ENCODE measurements at regions not wholly inside any gene's neighbourhood (a gene's known extent, or its start where the extent isn't known, plus 50 kb on each side); places are given as distances from the start of the nearest gene placed in this dataset.
"Not testable (repeated sequence)": the region's sequence is repeated elsewhere in the genome, so short reads cannot be mapped to it uniquely, and the experiment has no call there.

DNA sequence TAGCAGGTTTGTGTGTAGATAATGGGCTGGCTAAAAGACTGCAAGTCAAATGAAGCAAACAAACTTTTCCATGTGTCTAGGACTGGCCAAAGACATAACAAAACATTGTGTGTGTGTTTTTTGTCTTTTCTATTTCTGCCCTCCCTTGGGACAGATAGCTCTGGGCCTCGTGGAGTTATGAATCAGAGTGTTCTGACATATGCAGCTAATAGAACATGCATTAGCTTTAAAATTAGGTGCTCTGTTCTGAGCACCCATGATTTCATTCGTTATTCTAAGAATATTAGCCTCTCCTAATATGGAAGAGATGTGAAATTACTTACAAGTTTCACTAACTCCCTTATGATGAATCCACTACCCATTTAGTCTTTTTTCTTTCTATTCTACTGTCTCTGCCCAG lies 367.3 kb upstream of the PAPPA start:
- Histone ChIP-seq H3K4me3 (ENCODE audit: extremely low read depth, insufficient read depth, low read length, poor library complexity, severe bottlenecking) (no peak overlapping the region), H3K9me3 (ENCODE audit: control insufficient read depth, low read length) (no peaks in the 10 kb centered on the region), H3K36me3 (ENCODE audit: control insufficient read depth, insufficient read depth, low read length) (no peaks in the 10 kb centered on the region), H3K27ac (ENCODE audit: low read depth, low read length, severe bottlenecking) (no peak overlapping the region), H3K4me1 (ENCODE audit: control insufficient read depth, insufficient read depth, low read length, poor library complexity, severe bottlenecking) (no peaks in the 10 kb centered on the region)
- no CpG with 5 or more reads among the region's 2 CpGs for WGBS, 2 experiments (ENCODE audit: insufficient coverage in 2 of 2)

DNA sequence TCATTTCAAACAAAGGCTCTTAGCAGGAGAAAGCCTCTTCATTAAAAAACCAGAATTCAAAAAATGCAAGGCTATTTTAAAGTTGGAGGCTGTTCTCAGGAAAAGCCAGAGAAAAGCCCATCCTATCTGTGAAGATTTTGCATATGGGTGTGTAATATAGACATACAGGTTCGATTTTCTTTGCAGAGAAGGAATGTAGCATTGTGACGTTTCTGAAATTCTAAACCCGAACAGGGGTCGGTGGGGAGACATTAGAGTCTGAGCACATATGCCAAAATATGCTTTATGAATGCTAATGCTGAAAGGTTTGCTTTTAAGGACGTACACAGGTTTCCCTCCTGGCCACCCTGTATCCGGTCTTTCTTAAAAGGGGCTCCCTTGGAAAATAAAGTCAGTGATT lies 363.1 kb upstream of the PAPPA start:
- Histone ChIP-seq H3K27ac (ENCODE audit: low read depth, low read length, severe bottlenecking) (no peak overlapping the region), H3K4me3 (ENCODE audit: extremely low read depth, insufficient read depth, low read length, poor library complexity, severe bottlenecking) (no peak overlapping the region), H3K4me1 (ENCODE audit: control insufficient read depth, insufficient read depth, low read length, poor library complexity, severe bottlenecking) (no peaks in the 10 kb centered on the region), H3K9me3 (ENCODE audit: control insufficient read depth, low read length) (no peaks in the 10 kb centered on the region), H3K36me3 (ENCODE audit: control insufficient read depth, insufficient read depth, low read length) (no peaks in the 10 kb centered on the region)
- WGBS, 2 experiments (ENCODE audit: insufficient coverage in 2 of 2): 80 to 90% methylated on average over 6 of the region's 6 CpGs

DNA sequence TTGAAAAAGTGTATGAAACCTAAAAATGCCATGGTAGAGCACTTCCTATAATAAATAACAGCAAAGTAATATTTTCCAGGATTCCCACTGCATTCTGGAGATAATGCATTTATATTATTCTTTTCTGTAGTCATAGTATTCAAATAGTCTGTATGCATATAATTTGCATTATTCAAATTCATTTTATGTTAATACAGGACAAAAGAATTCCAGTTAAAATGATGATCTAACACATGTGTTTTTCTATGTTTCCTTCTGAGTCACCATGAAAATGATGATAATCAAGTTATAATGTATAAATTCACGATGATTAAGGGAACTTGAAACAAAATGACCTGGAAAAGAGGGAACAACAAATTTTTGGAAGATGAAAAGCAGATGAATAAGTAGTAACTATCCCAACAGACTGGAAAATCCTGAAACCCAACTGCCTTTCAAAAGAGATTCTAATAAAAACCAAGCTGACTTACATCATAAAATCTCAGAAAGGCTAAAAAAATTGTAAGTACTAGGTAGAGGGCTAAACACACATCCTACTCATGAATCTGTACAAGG lies 358.6 kb upstream of the PAPPA start:
- H3K4me3 ChIP-seq (ENCODE audit: extremely low read depth, insufficient read depth, low read length, poor library complexity, severe bottlenecking): no peak overlapping the region
- WGBS, 2 experiments (ENCODE audit: insufficient coverage in 2 of 2): no CpG with 5 or more reads among the region's 1 CpG
- no peaks in the 10 kb centered on the region for H3K4me1 ChIP-seq (ENCODE audit: control insufficient read depth, insufficient read depth, low read length, poor library complexity, severe bottlenecking)
- no peaks in the 10 kb centered on the region for H3K36me3 ChIP-seq (ENCODE audit: control insufficient read depth, insufficient read depth, low read length)
- no peaks in the 10 kb centered on the region for H3K9me3 ChIP-seq (ENCODE audit: control insufficient read depth, low read length)
- no peak overlapping the region for H3K27ac ChIP-seq (ENCODE audit: low read depth, low read length, severe bottlenecking)

DNA sequence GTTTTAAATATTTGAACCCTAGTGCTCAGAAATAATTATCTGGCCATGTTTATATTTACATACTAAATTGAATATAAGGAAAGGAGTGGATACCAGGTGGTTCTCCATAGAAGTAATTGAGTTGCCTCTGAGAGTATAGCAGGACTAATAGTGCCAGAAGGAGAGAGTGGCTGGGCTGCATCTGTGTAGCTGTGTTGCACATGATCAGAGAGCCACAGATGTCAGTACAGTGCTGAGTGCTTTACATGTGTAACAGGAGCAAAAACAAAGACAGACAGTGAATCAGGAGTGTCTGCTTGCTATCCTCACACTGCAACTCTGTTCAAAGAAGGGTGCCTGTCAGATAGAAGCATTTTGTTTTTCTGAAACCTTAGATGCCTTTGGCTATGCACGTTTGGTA lies 353.9 kb upstream of the PAPPA start:
- 43 to 71% methylated on average over 1 of the region's 1 CpG for WGBS, 2 experiments (ENCODE audit: insufficient coverage in 2 of 2)
- Histone ChIP-seq H3K27ac (ENCODE audit: low read depth, low read length, severe bottlenecking) (no peak overlapping the region), H3K36me3 (ENCODE audit: control insufficient read depth, insufficient read depth, low read length) (no peaks in the 10 kb centered on the region)

DNA sequence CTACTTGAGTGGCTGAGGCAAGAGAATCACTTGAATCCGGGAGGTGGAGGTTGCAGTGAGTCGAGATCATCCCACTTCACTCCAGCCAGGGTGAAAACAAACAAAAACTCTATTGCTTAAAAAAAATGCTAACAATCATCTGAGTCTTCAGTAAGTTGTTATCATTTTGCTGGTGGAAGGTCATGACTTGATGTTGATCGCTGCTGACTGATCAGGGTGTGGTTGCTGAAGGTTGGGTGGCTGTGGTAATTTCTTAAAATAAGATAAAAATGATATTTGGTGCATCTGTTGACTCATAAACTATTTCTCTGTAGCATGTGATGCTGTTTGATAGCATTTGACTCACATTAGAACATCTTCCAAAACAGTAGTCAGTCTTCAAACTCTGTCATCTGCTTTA lies 349.4 kb upstream of the PAPPA start:
- 91 to 100% methylated on average over 1 to 3 of the region's 3 CpGs for WGBS, 2 experiments (ENCODE audit: insufficient coverage in 2 of 2)
- no peaks in the 10 kb centered on the region for H3K4me1 ChIP-seq (ENCODE audit: control insufficient read depth, insufficient read depth, low read length, poor library complexity, severe bottlenecking)
- no peaks in the 10 kb centered on the region for H3K9me3 ChIP-seq (ENCODE audit: control insufficient read depth, low read length)
- H3K36me3 ChIP-seq (ENCODE audit: control insufficient read depth, insufficient read depth, low read length): no peaks in the 10 kb centered on the region
- no peak overlapping the region for H3K27ac ChIP-seq (ENCODE audit: low read depth, low read length, severe bottlenecking)
- no peak overlapping the region for H3K4me3 ChIP-seq (ENCODE audit: extremely low read depth, insufficient read depth, low read length, poor library complexity, severe bottlenecking)

More for the DNA sequence above, 353.9 kb upstream of the PAPPA start:
- Histone ChIP-seq H3K4me3 (ENCODE audit: extremely low read depth, insufficient read depth, low read length, poor library complexity, severe bottlenecking) (no peak overlapping the region), H3K9me3 (ENCODE audit: control insufficient read depth, low read length) (no peaks in the 10 kb centered on the region), H3K4me1 (ENCODE audit: control insufficient read depth, insufficient read depth, low read length, poor library complexity, severe bottlenecking) (no peaks in the 10 kb centered on the region)

DNA sequence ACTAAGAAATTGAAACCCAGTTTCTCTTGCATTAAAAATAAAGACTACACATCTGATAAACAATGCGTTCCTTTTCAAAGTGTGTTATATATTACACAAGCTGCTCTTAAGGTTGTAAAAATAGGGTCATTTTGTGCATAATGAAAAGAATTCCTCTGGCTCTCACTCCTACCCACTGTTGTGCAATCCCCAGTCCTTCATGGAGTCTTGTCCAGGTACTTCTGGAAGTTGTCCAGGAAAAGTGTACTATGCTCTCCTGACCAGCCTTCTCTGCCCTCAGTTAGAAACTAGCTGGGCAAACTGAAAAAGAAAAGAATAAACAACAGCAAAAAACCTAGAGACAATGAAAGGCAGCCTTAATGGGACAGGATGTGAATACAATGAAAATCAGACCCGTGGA lies 345.5 kb upstream of the PAPPA start:
- H3K4me3 ChIP-seq (ENCODE audit: extremely low read depth, insufficient read depth, low read length, poor library complexity, severe bottlenecking): no peak overlapping the region
- H3K4me1 ChIP-seq (ENCODE audit: control insufficient read depth, insufficient read depth, low read length, poor library complexity, severe bottlenecking): no peaks in the 10 kb centered on the region
- no peaks in the 10 kb centered on the region for H3K36me3 ChIP-seq (ENCODE audit: control insufficient read depth, insufficient read depth, low read length)
- 91% methylated on average over 1 of the region's 2 CpGs; no CpG with 5 or more reads in 1 of the 2 experiments for WGBS, 2 experiments (ENCODE audit: insufficient coverage in 2 of 2)
- no peaks in the 10 kb centered on the region for H3K9me3 ChIP-seq (ENCODE audit: control insufficient read depth, low read length)
- H3K27ac ChIP-seq (ENCODE audit: low read depth, low read length, severe bottlenecking): no peak overlapping the region

DNA sequence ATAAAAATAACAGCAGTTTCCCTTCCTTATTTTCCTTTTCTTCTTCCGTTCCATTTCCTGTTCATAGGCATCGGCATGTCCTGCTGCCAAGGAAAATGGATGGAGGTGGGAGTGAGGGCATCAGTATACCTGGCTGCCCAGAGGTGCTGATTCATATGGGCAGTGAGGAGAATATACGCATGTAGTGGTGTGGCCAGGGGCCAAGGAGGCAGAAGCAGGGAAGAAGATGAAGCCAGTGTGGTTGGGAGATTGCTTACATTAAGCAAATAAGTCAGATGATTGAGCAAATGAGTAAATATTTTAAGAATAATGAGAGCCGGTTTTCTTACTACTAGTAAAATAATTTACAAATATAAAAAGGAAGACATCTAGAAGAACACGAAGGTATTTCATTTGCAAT lies 344.9 kb upstream of the PAPPA start:
- Histone ChIP-seq H3K27ac (ENCODE audit: low read depth, low read length, severe bottlenecking) (no peak overlapping the region), H3K4me1 (ENCODE audit: control insufficient read depth, insufficient read depth, low read length, poor library complexity, severe bottlenecking) (no peaks in the 10 kb centered on the region), H3K9me3 (ENCODE audit: control insufficient read depth, low read length) (no peaks in the 10 kb centered on the region), H3K4me3 (ENCODE audit: extremely low read depth, insufficient read depth, low read length, poor library complexity, severe bottlenecking) (no peak overlapping the region), H3K36me3 (ENCODE audit: control insufficient read depth, insufficient read depth, low read length) (no peaks in the 10 kb centered on the region)
- 87 to 100% methylated on average over 1 of the region's 5 CpGs for WGBS, 2 experiments (ENCODE audit: insufficient coverage in 2 of 2)

DNA sequence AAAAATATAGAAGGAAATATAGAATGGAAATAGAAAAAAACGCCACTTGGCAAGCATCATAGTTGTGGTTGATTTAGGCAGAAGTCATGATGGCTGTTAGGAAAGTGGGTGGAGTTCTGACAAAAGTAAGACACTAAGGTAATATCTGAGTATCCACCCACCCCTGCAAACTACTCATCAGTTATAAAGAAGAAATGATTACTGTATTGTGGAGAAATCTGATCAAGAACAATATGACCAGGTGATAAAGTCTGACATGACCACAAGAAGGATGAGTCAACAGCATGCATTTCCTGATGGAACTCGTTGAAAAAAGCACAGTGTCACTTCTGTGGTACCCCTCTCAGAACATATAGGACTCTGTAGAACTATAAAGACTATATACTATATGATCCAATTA lies 343.4 kb upstream of the PAPPA start:
- 80% methylated on average over 1 of the region's 2 CpGs; no CpG with 5 or more reads in 1 of the 2 experiments for WGBS, 2 experiments (ENCODE audit: insufficient coverage in 2 of 2)
- no peaks in the 10 kb centered on the region for H3K4me1 ChIP-seq (ENCODE audit: control insufficient read depth, insufficient read depth, low read length, poor library complexity, severe bottlenecking)

DNA sequence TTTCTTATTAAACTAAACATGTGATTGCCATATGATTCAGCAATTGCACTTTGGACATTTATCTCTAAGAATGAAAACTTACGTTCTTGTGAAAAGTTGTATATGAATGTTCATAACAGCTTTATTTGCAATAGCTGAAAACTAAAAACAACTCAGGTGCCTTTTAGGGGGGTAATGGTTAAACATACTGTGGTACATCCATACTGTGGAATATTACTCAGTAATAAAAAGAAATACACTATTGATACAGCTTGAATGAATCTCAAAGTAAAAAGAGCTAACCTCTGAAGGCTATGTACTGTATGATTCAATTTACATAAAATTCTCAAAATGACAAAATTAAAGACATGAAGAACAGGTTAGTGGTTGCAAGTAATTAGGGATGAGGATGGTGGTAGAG lies 339.5 kb upstream of the PAPPA start:
- no peak overlapping the region for H3K4me3 ChIP-seq (ENCODE audit: extremely low read depth, insufficient read depth, low read length, poor library complexity, severe bottlenecking)
- WGBS, 2 experiments (ENCODE audit: insufficient coverage in 2 of 2): no CpG with 5 or more reads among the region's 1 CpG
- H3K27ac ChIP-seq (ENCODE audit: low read depth, low read length, severe bottlenecking): no peak overlapping the region
- no peaks in the 10 kb centered on the region for H3K9me3 ChIP-seq (ENCODE audit: control insufficient read depth, low read length)
- no peaks in the 10 kb centered on the region for H3K36me3 ChIP-seq (ENCODE audit: control insufficient read depth, insufficient read depth, low read length)
- H3K4me1 ChIP-seq (ENCODE audit: control insufficient read depth, insufficient read depth, low read length, poor library complexity, severe bottlenecking): no peaks in the 10 kb centered on the region

More for the DNA sequence above, 343.4 kb upstream of the PAPPA start:
- no peaks in the 10 kb centered on the region for H3K36me3 ChIP-seq (ENCODE audit: control insufficient read depth, insufficient read depth, low read length)
- no peaks in the 10 kb centered on the region for H3K9me3 ChIP-seq (ENCODE audit: control insufficient read depth, low read length)
- H3K27ac ChIP-seq (ENCODE audit: low read depth, low read length, severe bottlenecking): no peak overlapping the region
- no peak overlapping the region for H3K4me3 ChIP-seq (ENCODE audit: extremely low read depth, insufficient read depth, low read length, poor library complexity, severe bottlenecking)

DNA sequence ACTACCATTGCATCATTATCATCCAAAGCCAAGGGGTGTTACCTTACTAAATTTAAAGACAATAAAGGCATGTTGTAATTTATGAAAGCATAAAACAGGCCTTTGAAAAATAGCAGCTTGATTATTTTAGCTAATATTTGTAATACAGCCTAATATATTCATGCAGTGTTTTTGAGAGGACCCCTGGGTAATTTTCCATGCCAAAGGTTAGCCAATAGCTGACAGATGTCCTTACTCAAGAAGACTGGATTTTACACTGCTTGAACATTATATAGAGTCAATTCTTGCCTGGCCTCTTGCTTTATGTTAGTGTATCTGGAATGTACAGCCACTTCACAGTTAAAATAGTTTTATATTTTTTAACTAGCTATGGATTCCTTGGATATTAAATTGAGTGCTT lies 337.8 kb upstream of the PAPPA start:
- Histone ChIP-seq H3K4me3 (ENCODE audit: extremely low read depth, insufficient read depth, low read length, poor library complexity, severe bottlenecking) (no peak overlapping the region), H3K4me1 (ENCODE audit: control insufficient read depth, insufficient read depth, low read length, poor library complexity, severe bottlenecking) (no peaks in the 10 kb centered on the region), H3K9me3 (ENCODE audit: control insufficient read depth, low read length) (no peaks in the 10 kb centered on the region), H3K27ac (ENCODE audit: low read depth, low read length, severe bottlenecking) (no peak overlapping the region), H3K36me3 (ENCODE audit: control insufficient read depth, insufficient read depth, low read length) (no peaks in the 10 kb centered on the region)

DNA sequence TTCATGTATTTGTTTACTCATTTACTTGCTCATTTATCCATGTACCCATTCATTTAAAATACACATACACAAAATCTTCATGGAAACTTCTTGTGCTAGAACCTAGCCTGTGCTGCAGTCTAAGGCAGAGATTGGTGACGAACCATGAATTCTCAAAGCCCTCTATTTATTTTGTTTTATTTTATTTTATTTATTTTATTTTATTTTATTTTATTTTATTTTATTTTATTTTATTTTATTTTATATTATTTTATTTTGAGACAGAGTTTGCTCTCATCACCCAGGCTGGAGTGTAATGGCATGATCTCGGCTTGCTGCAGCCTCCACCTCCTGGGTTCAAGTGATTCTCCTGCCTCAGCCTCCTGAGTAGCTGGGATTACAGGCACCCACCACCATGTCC lies 334.9 kb upstream of the PAPPA start:
- H3K4me1 ChIP-seq (ENCODE audit: control insufficient read depth, insufficient read depth, low read length, poor library complexity, severe bottlenecking); H3K36me3 ChIP-seq (ENCODE audit: control insufficient read depth, insufficient read depth, low read length); H3K9me3 ChIP-seq (ENCODE audit: control insufficient read depth, low read length); H3K27ac ChIP-seq (ENCODE audit: low read depth, low read length, severe bottlenecking); H3K4me3 ChIP-seq (ENCODE audit: extremely low read depth, insufficient read depth, low read length, poor library complexity, severe bottlenecking): not testable (repeated sequence)
- 83 to 100% methylated on average over 1 of the region's 2 CpGs for WGBS, 2 experiments (ENCODE audit: insufficient coverage in 2 of 2)

All from mesodermal cell (in vitro differentiated cells).